Activated B cell treated with CpG ODN at 0.5 μM for 24 hours (primary cell): ENCODE measurements at regions not wholly inside any gene's neighbourhood (a gene's known extent, or its start where the extent isn't known, plus 50 kb on each side); places are given as distances from the start of the nearest gene placed in this dataset.

Experiments
- ATAC-seq: fragments of 200-7000 bp; cut with Tn5 transposase; one replicate; pipeline ENCODE4 v1.10.0; 2021; ENCODE audit warnings: low read depth, mild to moderate bottlenecking, moderate library complexity
- CTCF ChIA-PET: fragments of 350-600 bp; sonication (Branson Sonifier 250); formaldehyde crosslinking; loops from one replicate; lab custom pipeline; 2021; ENCODE audit warnings: antibody characterized with exemption; lab: Charles Lee
- POLR2A ChIA-PET: fragments of 350-600 bp; sonication (Branson Sonifier 250); formaldehyde crosslinking; loops from one replicate; lab custom pipeline; 2021; ENCODE audit warnings: antibody characterized with exemption; lab: Charles Lee
- DNase-seq: peaks from one replicate; pipeline ENCODE4 v3.0.0; 2022
- H3K27ac Mint-ChIP-seq: one replicate; pipeline ENCODE4 v1.8.0; 2020; ENCODE audit warnings: mixed read lengths
- H3K27me3 Mint-ChIP-seq: one replicate; pipeline ENCODE4 v1.8.0; 2021; ENCODE audit warnings: mixed read lengths
- H3K36me3 Mint-ChIP-seq: one replicate; pipeline ENCODE4 v1.8.0; 2021; ENCODE audit warnings: low read depth, mixed read lengths
- H3K4me1 Mint-ChIP-seq: one replicate; pipeline ENCODE4 v1.8.0; 2021; ENCODE audit warnings: mixed read lengths
- H3K4me3 Mint-ChIP-seq: one replicate; pipeline ENCODE4 v1.8.0; 2020; ENCODE audit warnings: mild to moderate bottlenecking, mixed read lengths
- H3K9me3 Mint-ChIP-seq: one replicate; pipeline ENCODE4 v1.8.0; 2020; ENCODE audit warnings: mixed read lengths
- intact Hi-C: fragments of 100-400 bp; cut with micrococcal nuclease; formaldehyde crosslinking; loops from one replicate; pipeline ENCODE4 v1.15.1; 2024
- TF ChIP-seq, protein P1 (sequence below): fragments of 200-600 bp; IDR thresholded peaks from one replicate; pipeline ENCODE4 v1.8.0; 2022; ENCODE audit warnings: antibody characterized with exemption, mild to moderate bottlenecking

DNA sequence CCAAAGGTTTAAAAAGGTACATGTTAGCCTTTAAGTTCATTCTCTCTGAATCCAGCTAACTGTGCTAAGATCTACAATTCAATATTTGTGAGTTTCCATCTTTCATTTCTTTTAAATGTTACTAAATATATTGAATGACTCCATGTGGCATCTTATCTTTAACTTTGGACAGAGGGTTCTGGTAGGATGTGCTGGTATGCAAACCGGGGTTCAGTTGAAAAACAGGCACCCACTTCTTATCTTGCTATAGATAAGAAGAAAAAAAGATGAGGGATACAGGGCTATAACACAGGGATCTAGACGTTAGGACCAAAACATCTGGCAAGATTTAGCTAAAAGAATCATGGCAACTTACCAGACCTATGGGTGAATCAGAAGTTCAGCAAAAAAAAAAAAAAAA lies 538.3 kb downstream of the EDEM1 start:
- DNase-seq: no peak

DNA sequence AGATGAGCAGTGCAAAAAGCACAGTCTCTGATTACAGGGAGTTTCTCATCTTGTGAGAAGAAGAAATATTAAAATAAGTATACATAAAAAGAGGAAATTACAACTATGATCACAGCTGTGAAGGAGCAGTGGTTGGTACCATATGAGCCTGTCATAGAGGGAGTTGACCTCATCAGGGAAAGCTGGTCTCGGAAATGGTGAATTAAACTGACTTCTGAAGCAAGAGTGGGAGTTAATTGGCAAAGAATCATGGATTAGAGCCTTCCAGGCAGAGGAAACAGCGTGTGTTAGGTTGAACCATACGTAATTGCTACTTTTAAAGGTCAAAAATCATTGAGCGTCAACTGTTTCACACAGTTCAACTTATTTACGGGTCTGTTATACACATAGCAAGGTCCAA lies 539.1 kb downstream of the EDEM1 start:
- no peaks in the 10 kb centered on the region for H3K27me3 Mint-ChIP-seq

More for the DNA sequence above, 538.3 kb downstream of the EDEM1 start:
- no peaks in the 10 kb centered on the region for H3K9me3 Mint-ChIP-seq
- ATAC-seq: no peak
- CTCF ChIA-PET: no interaction called here
- H3K27me3 Mint-ChIP-seq: no peaks in the 10 kb centered on the region
- no peaks in the 10 kb centered on the region for H3K4me1 Mint-ChIP-seq
- no peak overlapping the region for H3K4me3 Mint-ChIP-seq
- POLR2A ChIA-PET: no interaction called here
- TF ChIP-seq, protein P1, sequence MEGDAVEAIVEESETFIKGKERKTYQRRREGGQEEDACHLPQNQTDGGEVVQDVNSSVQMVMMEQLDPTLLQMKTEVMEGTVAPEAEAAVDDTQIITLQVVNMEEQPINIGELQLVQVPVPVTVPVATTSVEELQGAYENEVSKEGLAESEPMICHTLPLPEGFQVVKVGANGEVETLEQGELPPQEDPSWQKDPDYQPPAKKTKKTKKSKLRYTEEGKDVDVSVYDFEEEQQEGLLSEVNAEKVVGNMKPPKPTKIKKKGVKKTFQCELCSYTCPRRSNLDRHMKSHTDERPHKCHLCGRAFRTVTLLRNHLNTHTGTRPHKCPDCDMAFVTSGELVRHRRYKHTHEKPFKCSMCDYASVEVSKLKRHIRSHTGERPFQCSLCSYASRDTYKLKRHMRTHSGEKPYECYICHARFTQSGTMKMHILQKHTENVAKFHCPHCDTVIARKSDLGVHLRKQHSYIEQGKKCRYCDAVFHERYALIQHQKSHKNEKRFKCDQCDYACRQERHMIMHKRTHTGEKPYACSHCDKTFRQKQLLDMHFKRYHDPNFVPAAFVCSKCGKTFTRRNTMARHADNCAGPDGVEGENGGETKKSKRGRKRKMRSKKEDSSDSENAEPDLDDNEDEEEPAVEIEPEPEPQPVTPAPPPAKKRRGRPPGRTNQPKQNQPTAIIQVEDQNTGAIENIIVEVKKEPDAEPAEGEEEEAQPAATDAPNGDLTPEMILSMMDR: no peak
- H3K27ac Mint-ChIP-seq: no peak overlapping the region
- intact Hi-C loops: loop anchor here (10.0 kb wide), 1 partner anchor 301 kb away; no protein-coding TSS in a partner anchor
- H3K36me3 Mint-ChIP-seq: no peaks in the 10 kb centered on the region

DNA sequence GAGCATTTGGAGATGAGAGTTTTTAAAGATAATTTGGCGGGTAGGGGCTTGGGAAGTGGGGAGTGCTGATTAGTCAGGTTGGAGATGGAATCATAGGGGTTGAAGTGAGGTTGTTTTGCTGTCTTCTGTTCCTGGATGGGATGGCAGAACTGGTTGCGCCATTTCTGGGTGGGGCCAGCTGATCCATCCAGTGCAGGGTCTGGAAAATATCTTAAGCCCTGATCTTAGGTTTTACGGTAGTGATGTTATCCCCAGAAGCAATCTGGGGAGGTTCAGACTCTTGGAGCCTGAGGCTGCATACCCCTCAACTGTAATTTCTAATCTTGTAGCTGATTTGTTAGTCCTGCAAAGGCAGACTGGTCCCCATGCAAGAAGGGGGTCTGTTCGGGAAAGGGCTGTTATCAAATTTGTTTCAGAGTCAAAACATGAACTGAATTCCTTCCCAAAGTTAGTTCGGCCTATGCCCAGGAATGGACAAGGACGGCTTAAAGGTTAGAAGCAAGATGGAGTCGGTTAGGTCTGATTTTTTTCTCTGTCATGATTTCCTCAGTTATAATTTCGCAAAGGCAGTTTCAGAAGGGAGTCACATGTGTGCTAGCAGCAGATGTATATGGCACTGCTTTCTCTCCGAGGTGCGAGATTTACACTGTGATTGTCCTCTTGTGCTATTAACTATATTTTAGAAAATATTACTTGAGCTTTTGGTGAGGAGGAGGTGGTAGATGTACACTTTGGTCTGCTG lies 540.4 kb downstream of the EDEM1 start:
- Mint-ChIP-seq H3K36me3 (no peaks in the 10 kb centered on the region), H3K27ac (no peak overlapping the region), H3K4me3 (no peak overlapping the region), H3K4me1 (no peaks in the 10 kb centered on the region), H3K9me3 (no peaks in the 10 kb centered on the region), H3K27me3 (no peaks in the 10 kb centered on the region)
- TF ChIP-seq, protein P1: no peak
- CTCF ChIA-PET: no interaction called here
- ATAC-seq (no peak), DNase-seq (no peak)
- intact Hi-C loops: loop anchor here (10.0 kb wide), 1 partner anchor 303 kb away; no protein-coding TSS in a partner anchor
- POLR2A ChIA-PET: no interaction called here

More for the DNA sequence above, 539.1 kb downstream of the EDEM1 start:
- DNase-seq (no peak), ATAC-seq (no peak)
- POLR2A ChIA-PET: no interaction called here
- TF ChIP-seq, protein P1: no peak
- CTCF ChIA-PET: no interaction called here
- Mint-ChIP-seq H3K4me1 (no peaks in the 10 kb centered on the region), H3K9me3 (no peaks in the 10 kb centered on the region), H3K36me3 (no peaks in the 10 kb centered on the region), H3K27ac (no peak overlapping the region), H3K4me3 (no peak overlapping the region)
- intact Hi-C loops: loop anchor here (10.0 kb wide), 1 partner anchor 302 kb away; no protein-coding TSS in a partner anchor

DNA sequence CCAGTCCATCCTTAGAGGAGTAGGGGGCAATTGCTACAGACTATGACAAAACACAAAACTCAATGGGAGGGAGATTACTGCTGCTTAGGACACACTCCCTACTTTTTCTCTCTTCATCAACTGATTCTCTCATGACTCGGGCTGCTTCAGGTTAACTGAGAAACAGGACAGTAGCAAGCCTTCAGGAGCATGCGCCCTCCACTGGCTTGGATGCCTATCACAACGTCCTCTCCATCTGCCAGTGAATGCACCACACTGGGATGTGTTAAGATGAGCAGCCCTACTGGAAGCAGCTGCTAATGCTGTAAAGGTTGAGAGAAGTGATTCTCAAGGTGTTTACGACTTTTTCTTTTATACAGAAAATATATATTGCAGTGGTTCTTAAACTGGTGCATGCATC lies 542.3 kb downstream of the EDEM1 start:
- Mint-ChIP-seq H3K4me3 (no peak overlapping the region), H3K9me3 (no peaks in the 10 kb centered on the region), H3K4me1 (no peaks in the 10 kb centered on the region), H3K36me3 (no peaks in the 10 kb centered on the region), H3K27ac (no peak overlapping the region), H3K27me3 (no peaks in the 10 kb centered on the region)
- ATAC-seq: no peak
- POLR2A ChIA-PET: no interaction called here
- TF ChIP-seq, protein P1: no peak
- CTCF ChIA-PET: no interaction called here
- intact Hi-C loops: loop anchor here (10.0 kb wide), 3 partner anchors 305 to 595 kb away; no protein-coding TSS in a partner anchor
- no peak for DNase-seq

- ATAC-seq (no peak), DNase-seq (no peak)
- ChIA-PET POLR2A (no interaction called here), CTCF (no interaction called here)
- intact Hi-C loops: loop anchor here (10.0 kb wide), 2 partner anchors 426 to 596 kb away; no protein-coding TSS in a partner anchor
- TF ChIP-seq, protein P1: no peak
- no peaks in the 10 kb centered on the region for H3K9me3 Mint-ChIP-seq
- H3K27me3 Mint-ChIP-seq: no peaks in the 10 kb centered on the region
- H3K27ac Mint-ChIP-seq: no peak overlapping the region
- H3K36me3 Mint-ChIP-seq: no peaks in the 10 kb centered on the region
- H3K4me3 Mint-ChIP-seq: no peak overlapping the region
- no peaks in the 10 kb centered on the region for H3K4me1 Mint-ChIP-seq
Measured at GRCh38 chr3:5731100-5731499, 543.6 kb downstream of the EDEM1 start.
